Ishikawa (cell line): ENCODE measurements at regions not wholly inside any gene's neighbourhood (a gene's known extent, or its start where the extent isn't known, plus 50 kb on each side); places are given as distances from the start of the nearest gene placed in this dataset.

Experiments used
- CREB1 ChIP-seq: IDR thresholded peaks from 2 replicates; pipeline ENCODE4 v1.6.1; 2012; ENCODE audit warnings: low read depth
- EGR1 ChIP-seq: IDR thresholded peaks from 2 replicates; pipeline ENCODE4 v1.6.1; 2012
- EP300 ChIP-seq: IDR thresholded peaks from 2 replicates; pipeline ENCODE4 v1.6.1; 2012; ENCODE audit warnings: borderline replicate concordance
- RAD21 ChIP-seq: IDR thresholded peaks from 2 replicates; pipeline ENCODE4 v1.6.1; 2012; ENCODE audit warnings: low read depth
- TAF1 ChIP-seq: IDR thresholded peaks from 2 replicates; pipeline ENCODE4 v1.6.1; 2012; ENCODE audit warnings: low read depth, mild to moderate bottlenecking
- TCF12 ChIP-seq: IDR thresholded peaks from 2 replicates; pipeline ENCODE4 v1.6.1; 2012; ENCODE audit warnings: low read depth
- TEAD4 ChIP-seq: IDR thresholded peaks from 2 replicates; pipeline ENCODE4 v1.6.1; 2012
- YY1 ChIP-seq: IDR thresholded peaks from 2 replicates; pipeline ENCODE4 v1.6.1; 2012; ENCODE audit warnings: low read depth
- ZBTB7A ChIP-seq: IDR thresholded peaks from 2 replicates; pipeline ENCODE4 v1.6.1; 2012; ENCODE audit warnings: low read depth
- TF ChIP-seq, protein P1 (sequence below): IDR thresholded peaks from 2 replicates; pipeline ENCODE4 v1.6.1; 2012
- TF ChIP-seq, protein P2 (sequence below): IDR thresholded peaks from 2 replicates; pipeline ENCODE4 v1.6.1; 2012; ENCODE audit warnings: low read depth, mild to moderate bottlenecking
- TF ChIP-seq, protein P3 (sequence below): IDR thresholded peaks from 2 replicates; pipeline ENCODE4 v1.6.1; 2012

DNA sequence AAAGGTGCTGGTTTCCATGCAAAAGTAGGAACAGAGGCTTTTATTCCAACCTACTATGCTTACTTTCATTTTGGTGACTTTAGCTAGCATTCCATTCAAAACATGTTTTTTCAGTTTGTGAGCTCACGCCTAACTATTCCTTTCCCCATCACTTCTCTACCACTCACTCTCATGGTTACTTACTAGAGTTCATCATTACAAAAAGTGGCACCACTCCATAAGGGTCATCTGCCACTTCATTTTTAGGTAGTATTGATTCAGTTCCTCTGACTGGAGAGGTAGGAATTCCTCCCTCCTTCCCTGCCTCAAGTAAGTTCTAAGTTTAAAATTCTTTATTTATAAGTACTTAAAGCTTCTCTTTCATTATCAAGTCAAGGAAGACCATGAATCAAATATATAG lies 543.1 kb downstream of the HTR7 start:
- no peak for TF ChIP-seq YY1
- TF ChIP-seq, protein P1, sequence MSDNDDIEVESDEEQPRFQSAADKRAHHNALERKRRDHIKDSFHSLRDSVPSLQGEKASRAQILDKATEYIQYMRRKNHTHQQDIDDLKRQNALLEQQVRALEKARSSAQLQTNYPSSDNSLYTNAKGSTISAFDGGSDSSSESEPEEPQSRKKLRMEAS = no peak
- no peak for TF ChIP-seq CREB1
- TF ChIP-seq RAD21 = no peak
- TF ChIP-seq TEAD4 = no peak
- TF ChIP-seq, protein P2, sequence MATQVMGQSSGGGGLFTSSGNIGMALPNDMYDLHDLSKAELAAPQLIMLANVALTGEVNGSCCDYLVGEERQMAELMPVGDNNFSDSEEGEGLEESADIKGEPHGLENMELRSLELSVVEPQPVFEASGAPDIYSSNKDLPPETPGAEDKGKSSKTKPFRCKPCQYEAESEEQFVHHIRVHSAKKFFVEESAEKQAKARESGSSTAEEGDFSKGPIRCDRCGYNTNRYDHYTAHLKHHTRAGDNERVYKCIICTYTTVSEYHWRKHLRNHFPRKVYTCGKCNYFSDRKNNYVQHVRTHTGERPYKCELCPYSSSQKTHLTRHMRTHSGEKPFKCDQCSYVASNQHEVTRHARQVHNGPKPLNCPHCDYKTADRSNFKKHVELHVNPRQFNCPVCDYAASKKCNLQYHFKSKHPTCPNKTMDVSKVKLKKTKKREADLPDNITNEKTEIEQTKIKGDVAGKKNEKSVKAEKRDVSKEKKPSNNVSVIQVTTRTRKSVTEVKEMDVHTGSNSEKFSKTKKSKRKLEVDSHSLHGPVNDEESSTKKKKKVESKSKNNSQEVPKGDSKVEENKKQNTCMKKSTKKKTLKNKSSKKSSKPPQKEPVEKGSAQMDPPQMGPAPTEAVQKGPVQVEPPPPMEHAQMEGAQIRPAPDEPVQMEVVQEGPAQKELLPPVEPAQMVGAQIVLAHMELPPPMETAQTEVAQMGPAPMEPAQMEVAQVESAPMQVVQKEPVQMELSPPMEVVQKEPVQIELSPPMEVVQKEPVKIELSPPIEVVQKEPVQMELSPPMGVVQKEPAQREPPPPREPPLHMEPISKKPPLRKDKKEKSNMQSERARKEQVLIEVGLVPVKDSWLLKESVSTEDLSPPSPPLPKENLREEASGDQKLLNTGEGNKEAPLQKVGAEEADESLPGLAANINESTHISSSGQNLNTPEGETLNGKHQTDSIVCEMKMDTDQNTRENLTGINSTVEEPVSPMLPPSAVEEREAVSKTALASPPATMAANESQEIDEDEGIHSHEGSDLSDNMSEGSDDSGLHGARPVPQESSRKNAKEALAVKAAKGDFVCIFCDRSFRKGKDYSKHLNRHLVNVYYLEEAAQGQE = no peak
- TF ChIP-seq EP300 = no peak
- no peak for TF ChIP-seq EGR1
- TF ChIP-seq ZBTB7A = no peak
- TF ChIP-seq TCF12 = no peak
- TF ChIP-seq TAF1 = no peak
- TF ChIP-seq, protein P3, sequence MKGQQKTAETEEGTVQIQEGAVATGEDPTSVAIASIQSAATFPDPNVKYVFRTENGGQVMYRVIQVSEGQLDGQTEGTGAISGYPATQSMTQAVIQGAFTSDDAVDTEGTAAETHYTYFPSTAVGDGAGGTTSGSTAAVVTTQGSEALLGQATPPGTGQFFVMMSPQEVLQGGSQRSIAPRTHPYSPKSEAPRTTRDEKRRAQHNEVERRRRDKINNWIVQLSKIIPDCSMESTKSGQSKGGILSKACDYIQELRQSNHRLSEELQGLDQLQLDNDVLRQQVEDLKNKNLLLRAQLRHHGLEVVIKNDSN = no peak
